SH-SY5Y (cell line): ENCODE measurements at regions not wholly inside any gene's neighbourhood (a gene's known extent, or its start where the extent isn't known, plus 50 kb on each side); places are given as distances from the start of the nearest gene placed in this dataset.

Source experiments
- GATA2 ChIP-seq: IDR thresholded peaks from 2 replicates; pipeline ENCODE4 v1.6.1; 2011; ENCODE audit warnings: mild to moderate bottlenecking, low read depth, low read length
- GATA3 ChIP-seq: IDR thresholded peaks from 2 replicates; pipeline ENCODE4 v1.6.1; 2011; ENCODE audit warnings: low read depth, mild to moderate bottlenecking, low read length, moderate library complexity

DNA sequence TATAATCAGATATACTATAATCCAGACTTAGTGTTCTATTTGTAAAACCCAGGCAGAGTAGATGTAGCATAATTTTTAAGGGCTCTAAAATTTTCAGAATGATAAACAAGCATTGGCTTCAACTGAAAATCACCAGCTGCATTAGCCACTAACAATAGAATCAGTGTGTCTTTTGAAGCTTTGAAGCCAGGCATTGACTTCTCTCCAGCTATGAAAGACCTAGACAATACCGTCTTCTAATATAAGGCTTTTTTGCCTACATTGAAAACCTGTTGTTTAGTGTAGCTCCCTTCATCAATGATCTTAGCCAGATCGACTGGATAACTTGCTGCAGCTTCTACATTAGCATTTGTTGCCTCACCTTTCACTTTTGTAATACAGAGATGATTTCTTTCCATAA lies 1877.3 kb upstream of the ACO1 start:
- TF ChIP-seq GATA3, result no peak
- no peak for TF ChIP-seq GATA2
